Left ventricle myocardium inferior (tissue), 1 donor: ENCODE measurements at regions not wholly inside any gene's neighbourhood (a gene's known extent, or its start where the extent isn't known, plus 50 kb on each side); places are given as distances from the start of the nearest gene placed in this dataset.

Source experiments
- DNase-seq: peaks from one replicate; pipeline ENCODE4 v3.0.0-alpha.2; 2020
- H3K27ac ChIP-seq: fragments of 200-600 bp; replicated peaks from 2 replicates; pipeline ENCODE4 v1.8.0; 2021
- H3K27me3 ChIP-seq: fragments of 200-600 bp; 2 replicates; pipeline ENCODE4 v1.8.0; 2021; ENCODE audit warnings: low read depth
- H3K36me3 ChIP-seq: fragments of 200-600 bp; 2 replicates; pipeline ENCODE4 v1.8.0; 2021
- H3K4me1 ChIP-seq: fragments of 200-600 bp; 2 replicates; pipeline ENCODE4 v1.8.0; 2021
- H3K4me3 ChIP-seq: fragments of 200-600 bp; 2 replicates; pipeline ENCODE4 v1.8.0; 2021; ENCODE audit warnings: mild to moderate bottlenecking, moderate library complexity
- H3K9me3 ChIP-seq: fragments of 200-600 bp; replicated peaks from 2 replicates; pipeline ENCODE4 v1.8.0; 2021
- intact Hi-C: fragments of 100-400 bp; cut with micrococcal nuclease; formaldehyde crosslinking; loops from one replicate; pipeline ENCODE4 v1.11.0; 2022
- TF ChIP-seq, protein P1 (sequence below): fragments of 200-600 bp; IDR thresholded peaks from 2 replicates; pipeline ENCODE4 v1.8.0; 2021; ENCODE audit warnings: antibody characterized with exemption, mild to moderate bottlenecking, borderline replicate concordance
- donor health status: DM: no; HTN: yes; CAD: no; lungs with severe emphysema.

- Histone ChIP-seq H3K27ac (no peak overlapping the region), H3K9me3 (peaks cover 10% of the 10 kb centered on the region), H3K36me3 (no peaks in the 10 kb centered on the region), H3K4me1 (no peaks in the 10 kb centered on the region), H3K27me3 (peaks cover 57% of the 10 kb centered on the region), H3K4me3 (no peak overlapping the region)
- DNase-seq, result no peak
- intact Hi-C loops, result no loop called here
- TF ChIP-seq, protein P1, sequence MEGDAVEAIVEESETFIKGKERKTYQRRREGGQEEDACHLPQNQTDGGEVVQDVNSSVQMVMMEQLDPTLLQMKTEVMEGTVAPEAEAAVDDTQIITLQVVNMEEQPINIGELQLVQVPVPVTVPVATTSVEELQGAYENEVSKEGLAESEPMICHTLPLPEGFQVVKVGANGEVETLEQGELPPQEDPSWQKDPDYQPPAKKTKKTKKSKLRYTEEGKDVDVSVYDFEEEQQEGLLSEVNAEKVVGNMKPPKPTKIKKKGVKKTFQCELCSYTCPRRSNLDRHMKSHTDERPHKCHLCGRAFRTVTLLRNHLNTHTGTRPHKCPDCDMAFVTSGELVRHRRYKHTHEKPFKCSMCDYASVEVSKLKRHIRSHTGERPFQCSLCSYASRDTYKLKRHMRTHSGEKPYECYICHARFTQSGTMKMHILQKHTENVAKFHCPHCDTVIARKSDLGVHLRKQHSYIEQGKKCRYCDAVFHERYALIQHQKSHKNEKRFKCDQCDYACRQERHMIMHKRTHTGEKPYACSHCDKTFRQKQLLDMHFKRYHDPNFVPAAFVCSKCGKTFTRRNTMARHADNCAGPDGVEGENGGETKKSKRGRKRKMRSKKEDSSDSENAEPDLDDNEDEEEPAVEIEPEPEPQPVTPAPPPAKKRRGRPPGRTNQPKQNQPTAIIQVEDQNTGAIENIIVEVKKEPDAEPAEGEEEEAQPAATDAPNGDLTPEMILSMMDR, result no peak
Observed at GRCh38 chr22:47593291-47593690, 830.8 kb downstream of the TBC1D22A start.

- intact Hi-C loops, result no loop called here
- Histone ChIP-seq H3K36me3 (no peaks in the 10 kb centered on the region), H3K9me3 (peaks cover 10% of the 10 kb centered on the region), H3K27me3 (peaks cover 60% of the 10 kb centered on the region), H3K4me1 (no peaks in the 10 kb centered on the region), H3K4me3 (no peak overlapping the region), H3K27ac (no peak overlapping the region)
- no peak for DNase-seq
- TF ChIP-seq, protein P1, result no peak
Observed at GRCh38 chr22:47592791-47593190, 830.3 kb downstream of the TBC1D22A start.

DNA sequence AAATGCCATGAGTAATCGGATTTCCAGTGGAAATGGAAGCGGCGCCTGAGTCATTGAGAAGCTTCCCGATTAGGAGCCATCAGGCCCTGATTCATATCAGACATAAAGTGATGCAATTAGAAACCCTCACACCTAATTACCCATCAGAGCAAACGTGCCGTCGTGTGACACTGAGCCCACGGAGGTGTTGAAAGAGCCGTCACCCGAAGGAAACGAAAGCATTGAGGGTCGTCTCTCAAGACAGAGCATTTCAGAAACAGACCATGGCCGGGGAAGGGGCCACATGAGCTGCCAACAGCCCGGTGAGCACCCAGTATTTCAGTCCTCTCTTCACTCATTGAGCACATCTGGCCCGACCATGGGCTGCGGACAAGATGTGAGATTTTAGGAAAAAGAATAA is 829.3 kb downstream of the TBC1D22A start:
- Histone ChIP-seq H3K4me1 (no peaks in the 10 kb centered on the region), H3K27me3 (peaks cover 62% of the 10 kb centered on the region), H3K27ac (no peak overlapping the region), H3K9me3 (peaks cover 10% of the 10 kb centered on the region), H3K36me3 (no peaks in the 10 kb centered on the region), H3K4me3 (no peak overlapping the region)
- DNase-seq, result no peak
- intact Hi-C loops, result no loop called here
- TF ChIP-seq, protein P1, result no peak

DNA sequence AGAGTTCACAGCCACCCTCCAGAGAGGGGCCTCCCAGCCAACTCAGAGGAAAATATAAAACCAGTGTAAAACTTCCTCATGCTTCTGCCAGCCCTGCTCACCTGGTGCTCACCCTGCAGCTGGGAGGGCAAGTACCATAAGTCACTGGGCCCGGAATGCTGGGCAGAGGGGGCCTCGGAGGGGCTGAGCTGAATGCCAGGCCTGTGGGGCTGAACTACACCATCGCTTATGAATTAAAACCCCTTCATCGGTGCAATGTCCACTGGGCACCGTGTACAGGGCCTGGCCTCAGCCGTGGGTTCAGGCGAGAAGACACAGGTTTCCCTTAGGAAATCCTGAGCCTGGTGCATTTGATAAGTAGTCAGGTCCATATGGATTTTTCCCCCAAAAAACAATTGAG is 828.6 kb downstream of the TBC1D22A start:
- DNase-seq, result no peak
- Histone ChIP-seq H3K27me3 (peaks cover 61% of the 10 kb centered on the region), H3K36me3 (no peaks in the 10 kb centered on the region), H3K4me3 (no peak overlapping the region), H3K4me1 (no peaks in the 10 kb centered on the region), H3K9me3 (peaks cover 10% of the 10 kb centered on the region), H3K27ac (no peak overlapping the region)
- intact Hi-C loops, result no loop called here
- TF ChIP-seq, protein P1, result no peak

DNA sequence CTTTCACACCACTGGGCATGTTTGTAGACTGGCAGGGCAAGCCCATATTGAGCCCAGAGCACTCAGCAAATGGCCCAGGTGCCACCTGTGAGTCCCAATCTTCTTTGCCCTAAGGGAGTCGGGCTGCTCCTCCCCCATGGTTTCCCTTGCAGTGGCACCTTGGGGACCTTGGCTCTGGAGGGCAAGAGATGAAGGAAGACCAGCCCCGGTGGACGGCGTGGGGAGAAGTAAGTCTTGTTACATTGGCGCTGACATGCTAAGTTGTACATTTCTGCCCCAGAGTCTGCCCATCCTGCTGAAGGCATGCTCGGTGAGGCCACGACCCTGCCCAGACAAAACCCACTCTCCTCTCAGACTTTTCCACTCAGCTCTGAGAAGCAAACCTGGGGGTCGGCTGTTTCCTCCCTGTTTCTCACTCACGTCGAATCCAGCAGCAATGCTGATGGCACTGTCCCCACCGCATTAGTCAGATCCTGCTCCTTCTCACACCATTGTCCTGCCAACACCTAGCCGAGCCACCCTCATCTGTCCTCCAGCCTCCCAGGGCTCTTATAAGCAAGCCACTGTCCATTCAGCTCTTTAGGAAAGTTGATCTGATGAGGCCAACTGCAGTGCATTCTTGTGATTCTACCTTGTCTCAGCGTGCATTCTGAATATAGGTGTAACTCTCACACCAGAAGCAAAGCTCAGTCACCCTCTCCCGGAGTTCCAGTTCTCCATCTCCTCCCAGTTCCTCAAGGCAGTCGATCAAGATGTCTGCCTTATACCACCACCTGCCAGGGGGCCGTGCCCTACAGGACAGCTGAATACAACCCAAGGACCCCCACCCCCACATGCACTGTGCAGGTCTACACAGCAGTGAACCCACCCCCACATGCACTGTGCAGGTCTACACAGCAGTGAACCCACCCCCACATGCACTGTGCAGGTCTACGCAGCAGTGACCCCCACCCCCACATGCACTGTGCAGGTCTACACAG is 827.1 kb downstream of the TBC1D22A start:
- DNase-seq, result no peak
- H3K4me1 ChIP-seq, result no peaks in the 10 kb centered on the region

More for the DNA sequence above, 827.1 kb downstream of the TBC1D22A start:
- H3K9me3 ChIP-seq, result peaks cover 4% of the 10 kb centered on the region
- H3K27ac ChIP-seq, result no peak overlapping the region
- peaks cover 51% of the 10 kb centered on the region for H3K27me3 ChIP-seq
- no peaks in the 10 kb centered on the region for H3K36me3 ChIP-seq
- intact Hi-C loops, result no loop called here
- H3K4me3 ChIP-seq, result no peak overlapping the region
- TF ChIP-seq, protein P1, result no peak
